VCaP (cell line): ENCODE measurements at regions not wholly inside any gene's neighbourhood (a gene's known extent, or its start where the extent isn't known, plus 50 kb on each side); places are given as distances from the start of the nearest gene placed in this dataset.

Experiments
- H3K27ac ChIP-seq: fragments of 450-650 bp; 2 replicates; pipeline ENCODE4 v1.5.1; 2017
- CTCF ChIP-seq: fragments of 450-650 bp; conservative IDR thresholded peaks from 2 replicates; pipeline ENCODE4 v1.5.1; 2017; ENCODE audit warnings: mild to moderate bottlenecking, moderate library complexity

DNA sequence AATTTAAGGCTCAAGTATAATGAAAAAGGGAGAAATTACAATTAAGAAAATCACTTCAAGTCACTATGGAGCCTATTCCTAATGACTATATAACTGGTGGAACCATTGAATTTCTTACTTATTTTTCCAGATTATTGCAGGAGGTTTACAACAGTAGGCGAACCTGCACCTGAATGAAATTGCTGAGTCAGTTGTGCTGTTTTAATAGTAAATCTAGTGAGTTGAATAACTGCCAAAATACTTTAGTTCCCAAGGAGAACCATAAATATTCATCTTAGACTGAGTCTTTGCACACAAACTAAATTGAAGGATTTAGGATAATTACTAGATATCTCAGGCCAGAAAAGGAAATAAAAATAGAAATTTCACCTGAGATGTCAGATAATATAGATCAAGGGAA lies 1052.8 kb downstream of the NAALADL2 start:
- H3K27ac ChIP-seq = no peak overlapping the region
- TF ChIP-seq CTCF = no peak

DNA sequence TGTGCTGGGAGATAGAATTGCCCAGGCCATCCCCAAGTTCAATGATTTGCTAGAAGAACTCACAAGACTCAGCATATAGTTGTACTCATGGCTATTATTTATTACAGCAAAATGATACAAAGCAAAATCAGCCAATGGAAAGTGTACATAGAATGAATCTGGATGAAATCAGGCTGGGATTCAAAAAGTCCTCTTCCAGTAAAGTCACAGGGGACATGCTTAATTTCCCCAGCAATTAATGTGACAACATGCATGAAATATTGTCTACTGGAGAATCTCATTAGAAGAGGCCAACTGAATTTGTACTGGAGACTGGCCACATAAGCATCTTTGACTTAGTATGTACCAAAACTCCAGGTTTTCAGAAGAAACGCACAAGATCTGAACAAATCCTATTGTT lies 1043.1 kb downstream of the NAALADL2 start:
- H3K27ac ChIP-seq = no peak overlapping the region
- TF ChIP-seq CTCF = no peak

GRCh38 chr3:175898194-175898593 lies 1039.1 kb downstream of the NAALADL2 start:
- H3K27ac ChIP-seq = no peak overlapping the region
- TF ChIP-seq CTCF = no peak

GRCh38 chr3:175896655-175897054 lies 1037.5 kb downstream of the NAALADL2 start:
- H3K27ac ChIP-seq = no peak overlapping the region

GRCh38 chr3:175895731-175896130 lies 1036.6 kb downstream of the NAALADL2 start:
- no peak for TF ChIP-seq CTCF
- no peak overlapping the region for H3K27ac ChIP-seq

More at GRCh38 chr3:175896655-175897054, 1037.5 kb downstream of the NAALADL2 start:
- TF ChIP-seq CTCF = no peak

GRCh38 chr3:175893566-175893965 lies 1034.4 kb downstream of the NAALADL2 start:
- no peak for TF ChIP-seq CTCF
- no peak overlapping the region for H3K27ac ChIP-seq

- TF ChIP-seq CTCF = no peak
- no peak overlapping the region for H3K27ac ChIP-seq
These were observed 1030.9 kb downstream of the NAALADL2 start for GRCh38 chr3:175890066-175890465.

- no peak for TF ChIP-seq CTCF
- H3K27ac ChIP-seq = no peak overlapping the region
These were observed 1026.2 kb downstream of the NAALADL2 start for GRCh38 chr3:175885231-175885766.
